Activated T-helper 1 cell treated with anti-CD3 and anti-CD28 coated beads, Interleukin-12 subunit alpha, Interleukin-12 subunit beta, Interleukin-2, Interleukin-4 antibody, amounts not matched to agents 30 ng/mL and 10 ng/mL and 1 ng/mL, durations not matched to agents 14 hours and 24 hours and 36 hours (primary cell): ENCODE measurements at regions not wholly inside any gene's neighbourhood (a gene's known extent, or its start where the extent isn't known, plus 50 kb on each side); places are given as distances from the start of the nearest gene placed in this dataset.
"Not testable (repeated sequence)": the region's sequence is repeated elsewhere in the genome, so short reads cannot be mapped to it uniquely, and the experiment has no call there.

Experiments used
- DNase-seq: peaks from one replicate; pipeline ENCODE4 v3.0.0; 2021; ENCODE audit warnings: low spot score
- H3K27ac Mint-ChIP-seq: one replicate; pipeline ENCODE4 v1.8.0; 2021; ENCODE audit warnings: mild to moderate bottlenecking, mixed read lengths
- H3K27me3 Mint-ChIP-seq: one replicate; pipeline ENCODE4 v1.8.0; 2022; ENCODE audit warnings: mild to moderate bottlenecking, moderate library complexity, mixed read lengths; ENCODE audit not compliant: insufficient read depth
- H3K36me3 Mint-ChIP-seq: one replicate; pipeline ENCODE4 v1.8.0; 2021; ENCODE audit warnings: low read depth, mixed read lengths
- H3K4me1 Mint-ChIP-seq: one replicate; pipeline ENCODE4 v1.8.0; 2021; ENCODE audit warnings: low read depth, mixed read lengths
- H3K4me3 Mint-ChIP-seq: one replicate; pipeline ENCODE4 v1.8.0; 2021; ENCODE audit warnings: mild to moderate bottlenecking, moderate library complexity, mixed read lengths
- H3K9me3 Mint-ChIP-seq: one replicate; pipeline ENCODE4 v1.8.0; 2021; ENCODE audit warnings: mixed read lengths
- intact Hi-C: fragments of 100-400 bp; cut with micrococcal nuclease; formaldehyde crosslinking; loops from one replicate; pipeline ENCODE4 v1.15.1; 2024

DNA sequence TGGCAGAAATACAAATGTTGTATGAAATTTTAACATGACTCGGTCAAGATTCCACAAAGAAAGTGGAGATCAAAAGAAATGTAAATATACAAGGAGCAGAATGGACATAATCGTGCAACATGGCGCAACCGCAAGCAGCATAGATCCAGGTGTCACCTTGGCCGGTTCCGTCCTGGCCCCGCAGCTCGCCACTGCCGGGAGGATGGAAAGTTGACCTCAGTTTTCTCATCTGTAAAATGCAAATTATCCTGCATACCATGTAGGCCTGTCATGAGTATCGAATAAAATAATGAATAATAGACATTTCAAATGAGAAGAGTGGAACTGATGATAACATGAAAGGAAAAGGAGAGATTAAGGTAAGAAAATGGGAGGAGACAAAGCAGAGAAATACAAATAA, 427.3 kb upstream of the SMIM21 start:
- intact Hi-C loops: no loop called here
- Mint-ChIP-seq H3K4me1 (no peaks in the 10 kb centered on the region), H3K27me3 (peaks cover 3% of the 10 kb centered on the region), H3K27ac (no peak overlapping the region), H3K36me3 (no peaks in the 10 kb centered on the region), H3K9me3 (no peaks in the 10 kb centered on the region), H3K4me3 (no peak overlapping the region)
- no peak for DNase-seq

DNA sequence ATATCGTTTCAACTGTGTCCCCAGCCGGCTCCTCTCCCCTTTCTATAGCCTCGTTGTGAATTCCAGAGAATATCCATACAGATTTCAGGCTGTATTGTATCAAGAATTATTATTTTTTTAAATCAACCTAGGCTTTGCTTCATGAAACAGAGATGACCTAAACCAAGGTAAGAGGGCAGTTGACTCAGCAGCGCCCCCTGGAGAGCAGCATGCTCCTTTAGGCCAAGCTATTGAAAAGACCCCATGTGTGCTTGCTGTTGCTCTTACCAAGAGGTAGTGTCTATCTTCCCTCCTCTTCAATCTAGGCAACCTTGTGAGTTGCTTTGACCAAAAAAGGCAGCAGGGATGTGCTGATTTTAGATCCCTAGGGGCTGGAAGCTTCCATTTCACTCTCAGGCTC, 426.7 kb upstream of the SMIM21 start:
- no peak for DNase-seq
- intact Hi-C loops: no loop called here

DNA sequence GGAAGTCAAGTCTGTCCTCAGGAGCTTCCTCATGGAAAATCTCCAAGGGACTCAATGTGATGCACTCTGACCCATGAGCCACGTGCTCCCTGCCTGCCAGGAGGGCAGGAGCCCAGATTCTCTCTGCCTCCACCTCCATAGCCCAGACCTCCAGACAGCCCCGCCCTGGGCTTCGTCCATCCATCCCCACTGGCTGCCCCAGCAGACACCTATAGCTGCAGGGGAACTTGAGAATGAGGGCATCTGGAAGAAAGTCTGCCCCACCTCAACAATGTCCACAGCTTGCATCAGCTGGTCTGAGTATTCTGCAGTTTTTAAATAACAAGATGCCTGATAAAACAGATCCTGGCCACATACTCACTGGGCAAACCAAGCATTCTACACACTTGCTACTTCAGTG, 418.8 kb upstream of the SMIM21 start:
- intact Hi-C loops: no loop called here
- Mint-ChIP-seq H3K36me3 (no peaks in the 10 kb centered on the region), H3K4me1 (no peaks in the 10 kb centered on the region), H3K27me3 (no peaks in the 10 kb centered on the region), H3K27ac (no peak overlapping the region), H3K4me3 (no peak overlapping the region), H3K9me3 (no peaks in the 10 kb centered on the region)
- DNase-seq: no peak

More for the DNA sequence above, 426.7 kb upstream of the SMIM21 start:
- no peak overlapping the region for H3K4me3 Mint-ChIP-seq
- no peaks in the 10 kb centered on the region for H3K36me3 Mint-ChIP-seq
- no peak overlapping the region for H3K27ac Mint-ChIP-seq
- H3K27me3 Mint-ChIP-seq: no peaks in the 10 kb centered on the region
- no peaks in the 10 kb centered on the region for H3K4me1 Mint-ChIP-seq
- no peaks in the 10 kb centered on the region for H3K9me3 Mint-ChIP-seq

DNA sequence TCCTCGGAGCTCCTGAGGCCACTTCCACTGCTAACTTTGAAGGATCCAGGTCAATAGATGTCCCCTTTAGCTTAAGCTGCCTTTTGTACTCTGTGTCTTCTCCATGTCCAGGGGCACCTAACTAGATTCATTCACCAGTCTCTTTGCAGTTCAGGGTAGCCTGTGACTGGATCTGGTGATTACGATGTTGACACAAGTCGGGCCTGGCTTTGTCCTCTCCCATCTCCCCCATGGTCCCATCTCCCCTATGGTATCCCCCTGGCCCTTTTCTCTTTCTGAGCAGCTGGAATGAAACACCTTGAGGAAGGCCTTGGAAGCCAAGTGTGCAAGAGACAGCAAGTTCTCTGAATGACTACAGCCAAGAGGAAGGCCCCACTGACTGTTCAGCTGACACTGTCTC, 417.9 kb upstream of the SMIM21 start:
- Mint-ChIP-seq H3K4me3 (no peak overlapping the region), H3K4me1 (no peaks in the 10 kb centered on the region), H3K27ac (no peak overlapping the region), H3K36me3 (no peaks in the 10 kb centered on the region), H3K9me3 (no peaks in the 10 kb centered on the region), H3K27me3 (no peaks in the 10 kb centered on the region)
- intact Hi-C loops: no loop called here
- no peak for DNase-seq

DNA sequence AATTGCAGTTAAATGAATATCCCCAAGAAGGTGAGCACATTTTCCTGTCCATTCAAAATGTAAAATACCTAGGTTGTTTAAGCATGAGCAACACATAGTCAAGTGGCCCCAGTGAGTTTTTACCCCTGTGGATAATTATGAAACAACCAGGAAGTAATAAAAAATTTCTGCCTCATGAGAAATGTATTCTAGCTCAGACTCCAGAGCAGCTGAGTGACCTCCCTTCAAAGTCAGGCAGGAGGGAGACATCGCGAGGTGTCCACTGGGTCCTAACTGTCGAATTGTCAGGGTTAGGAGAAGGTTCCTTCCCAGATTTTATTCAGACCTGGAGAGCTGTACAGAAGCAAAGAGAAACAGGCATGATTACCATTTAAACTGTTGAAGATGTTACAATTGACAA, 416.6 kb upstream of the SMIM21 start:
- no peaks in the 10 kb centered on the region for H3K4me1 Mint-ChIP-seq
- H3K27ac Mint-ChIP-seq: no peak overlapping the region
- no peaks in the 10 kb centered on the region for H3K27me3 Mint-ChIP-seq
- H3K36me3 Mint-ChIP-seq: no peaks in the 10 kb centered on the region
- intact Hi-C loops: no loop called here
- no peaks in the 10 kb centered on the region for H3K9me3 Mint-ChIP-seq
- no peak for DNase-seq
- H3K4me3 Mint-ChIP-seq: no peak overlapping the region

DNA sequence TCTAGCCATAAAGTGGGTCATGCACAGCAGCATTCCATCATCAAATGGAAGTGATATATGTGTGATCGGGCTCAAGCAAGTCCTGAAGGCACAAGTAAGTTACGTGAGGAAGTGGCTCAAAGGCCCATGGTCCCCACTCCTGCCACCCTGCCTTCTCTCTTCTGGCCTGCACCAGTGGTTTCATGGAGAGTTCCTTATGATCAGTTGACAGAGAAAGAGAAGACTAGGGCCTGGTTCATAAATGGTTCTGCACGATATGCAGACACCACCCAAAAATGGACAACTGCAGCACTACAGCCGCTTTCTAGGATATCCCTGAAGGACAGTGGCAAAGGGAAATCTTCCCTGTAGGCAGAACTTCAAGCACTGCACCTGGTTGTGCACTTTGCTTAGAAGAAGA, 412.6 kb upstream of the SMIM21 start:
- Mint-ChIP-seq H3K4me3 (no peak overlapping the region), H3K27ac (no peak overlapping the region), H3K27me3 (no peaks in the 10 kb centered on the region), H3K36me3 (no peaks in the 10 kb centered on the region), H3K9me3 (no peaks in the 10 kb centered on the region), H3K4me1 (no peaks in the 10 kb centered on the region)
- intact Hi-C loops: no loop called here
- no peak for DNase-seq

DNA sequence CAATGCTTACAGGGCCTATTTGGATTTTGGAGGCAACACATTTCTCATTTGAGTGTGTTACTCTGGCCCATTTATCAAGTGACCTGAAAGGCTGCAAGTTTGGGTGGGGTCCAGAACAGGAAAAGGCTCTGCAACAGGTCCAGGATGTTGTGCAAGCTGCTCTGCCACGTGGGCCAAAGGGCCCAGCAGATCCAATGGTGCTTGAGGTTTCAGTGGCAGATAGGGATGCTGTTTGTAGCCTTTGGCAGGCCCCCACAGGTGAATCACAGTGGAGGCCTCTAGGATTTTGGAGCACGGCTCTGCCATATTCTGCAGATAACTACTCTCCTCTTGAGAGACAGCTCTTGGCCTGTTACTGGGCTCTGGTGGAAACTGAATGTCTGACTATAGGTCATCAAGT, 412.2 kb upstream of the SMIM21 start:
- H3K4me3 Mint-ChIP-seq, H3K4me1 Mint-ChIP-seq, H3K9me3 Mint-ChIP-seq, H3K27me3 Mint-ChIP-seq, H3K27ac Mint-ChIP-seq, intact Hi-C loops, H3K36me3 Mint-ChIP-seq, DNase-seq: not testable (repeated sequence)

DNA sequence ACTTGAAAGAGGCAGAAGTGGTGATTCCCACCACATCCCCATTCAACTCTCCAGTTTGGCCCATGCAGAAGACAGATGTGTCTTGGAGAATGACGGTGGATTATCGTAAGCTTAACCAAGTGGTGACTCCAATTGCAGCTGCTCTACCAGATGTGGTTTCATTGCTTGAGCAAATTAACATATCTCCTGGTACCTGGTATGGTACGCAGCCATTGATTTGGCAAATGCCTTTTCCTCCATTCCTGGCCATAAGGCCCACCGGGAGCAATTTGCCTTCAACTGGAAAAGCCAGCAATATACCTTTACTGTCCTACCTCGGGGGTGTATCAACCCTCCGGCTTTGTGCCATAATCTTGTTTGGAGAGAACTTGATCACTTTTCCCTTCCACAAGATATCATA, 411.5 kb upstream of the SMIM21 start:
- H3K27ac Mint-ChIP-seq: no peak overlapping the region
- intact Hi-C loops: no loop called here
- no peaks in the 10 kb centered on the region for H3K4me1 Mint-ChIP-seq
- no peaks in the 10 kb centered on the region for H3K9me3 Mint-ChIP-seq
- no peak for DNase-seq
- H3K27me3 Mint-ChIP-seq: no peaks in the 10 kb centered on the region
- H3K4me3 Mint-ChIP-seq: no peak overlapping the region
- H3K36me3 Mint-ChIP-seq: no peaks in the 10 kb centered on the region

DNA sequence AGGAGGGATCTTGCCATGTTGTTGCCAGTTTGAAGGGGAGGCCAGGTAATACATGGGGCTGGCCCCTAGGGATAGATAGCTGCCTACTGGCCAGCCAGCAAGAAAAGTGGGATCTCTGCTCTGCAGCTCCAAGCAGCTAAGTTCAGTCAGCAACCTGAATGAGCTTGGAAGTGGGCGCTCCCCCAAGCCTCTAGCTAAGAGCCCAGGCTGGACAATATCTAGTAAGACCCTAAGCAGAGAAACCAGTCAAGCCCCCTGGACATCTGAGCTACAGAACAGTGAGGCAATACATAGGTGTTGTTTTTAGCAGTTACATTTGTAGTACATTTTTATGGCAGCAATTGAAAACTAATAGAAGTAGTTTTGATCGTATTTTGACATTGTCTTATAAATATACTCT, 409.8 kb upstream of the SMIM21 start:
- no peaks in the 10 kb centered on the region for H3K4me1 Mint-ChIP-seq
- no peaks in the 10 kb centered on the region for H3K36me3 Mint-ChIP-seq
- H3K9me3 Mint-ChIP-seq: no peaks in the 10 kb centered on the region
- no peak overlapping the region for H3K4me3 Mint-ChIP-seq
- no peak for DNase-seq
- H3K27me3 Mint-ChIP-seq: no peaks in the 10 kb centered on the region
- H3K27ac Mint-ChIP-seq: no peak overlapping the region
- intact Hi-C loops: no loop called here

DNA sequence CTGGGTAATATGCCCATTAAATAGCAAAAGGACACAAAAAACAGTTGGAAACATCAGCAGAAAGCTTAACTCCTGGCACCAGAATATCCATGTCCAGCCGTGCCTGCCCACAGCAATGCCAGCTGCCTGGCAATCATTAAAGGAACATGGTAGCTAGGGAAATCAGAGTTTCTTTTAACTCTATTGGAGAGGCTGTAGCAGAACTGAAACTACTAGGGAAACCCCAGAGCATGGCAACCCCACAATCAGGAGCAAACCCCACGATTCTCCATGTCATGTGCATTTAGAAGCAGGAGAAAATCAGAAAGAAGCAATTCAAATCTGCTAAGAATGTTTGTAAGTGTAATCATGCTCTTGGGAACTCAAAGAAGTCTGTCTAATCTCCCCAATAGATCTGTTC, 409.0 kb upstream of the SMIM21 start:
- Mint-ChIP-seq H3K27me3 (no peaks in the 10 kb centered on the region), H3K4me1 (no peaks in the 10 kb centered on the region), H3K9me3 (no peaks in the 10 kb centered on the region), H3K4me3 (no peak overlapping the region), H3K36me3 (no peaks in the 10 kb centered on the region), H3K27ac (no peak overlapping the region)
- intact Hi-C loops: no loop called here
- DNase-seq: no peak

DNA sequence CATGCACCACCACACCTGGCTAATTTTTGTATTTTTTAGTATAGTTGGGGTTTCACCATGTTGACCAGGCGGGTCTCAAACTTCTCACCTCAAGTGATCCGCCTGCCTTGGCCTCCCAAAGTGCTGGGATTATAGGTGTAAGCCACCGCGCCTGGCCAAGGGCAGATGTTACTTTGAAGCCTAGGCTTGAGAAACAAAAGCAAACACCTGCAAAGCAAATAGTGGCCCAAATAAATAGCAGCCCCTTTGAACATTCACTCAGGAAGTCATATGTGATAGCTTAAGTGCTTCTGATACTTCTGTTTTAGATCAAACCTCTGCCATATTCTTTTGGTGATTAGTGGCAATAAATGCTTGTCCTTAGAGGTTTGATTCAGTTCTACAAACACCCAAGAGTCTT, 404.5 kb upstream of the SMIM21 start:
- no peaks in the 10 kb centered on the region for H3K27me3 Mint-ChIP-seq
- H3K27ac Mint-ChIP-seq: no peak overlapping the region
- no peaks in the 10 kb centered on the region for H3K4me1 Mint-ChIP-seq
- intact Hi-C loops: no loop called here
- H3K36me3 Mint-ChIP-seq: no peaks in the 10 kb centered on the region
- H3K4me3 Mint-ChIP-seq: no peak overlapping the region
- H3K9me3 Mint-ChIP-seq: no peaks in the 10 kb centered on the region
- no peak for DNase-seq

DNA sequence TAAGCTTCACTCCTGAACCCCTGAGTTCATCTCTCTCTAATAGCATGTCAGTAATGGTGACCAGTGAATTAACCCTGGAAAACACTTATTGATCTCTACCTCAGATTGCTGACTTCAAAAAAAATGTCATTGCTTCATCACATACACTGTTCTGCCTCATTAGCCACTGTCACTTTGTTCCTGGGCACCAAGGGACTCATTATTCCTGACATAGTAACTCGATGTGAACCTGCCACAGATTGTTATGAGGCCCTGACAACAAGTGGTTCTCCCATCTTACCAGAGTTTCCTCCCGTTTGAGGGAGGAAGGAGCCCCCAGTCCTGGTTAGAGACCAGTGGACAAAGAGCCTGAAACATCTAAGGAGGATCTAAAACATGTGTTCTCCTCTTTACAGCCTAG, 403.3 kb upstream of the SMIM21 start:
- H3K4me3 Mint-ChIP-seq: no peak overlapping the region
- intact Hi-C loops: no loop called here
- H3K4me1 Mint-ChIP-seq: no peaks in the 10 kb centered on the region
- no peak overlapping the region for H3K27ac Mint-ChIP-seq
- no peaks in the 10 kb centered on the region for H3K27me3 Mint-ChIP-seq
- no peak for DNase-seq
- no peaks in the 10 kb centered on the region for H3K36me3 Mint-ChIP-seq
- no peaks in the 10 kb centered on the region for H3K9me3 Mint-ChIP-seq

DNA sequence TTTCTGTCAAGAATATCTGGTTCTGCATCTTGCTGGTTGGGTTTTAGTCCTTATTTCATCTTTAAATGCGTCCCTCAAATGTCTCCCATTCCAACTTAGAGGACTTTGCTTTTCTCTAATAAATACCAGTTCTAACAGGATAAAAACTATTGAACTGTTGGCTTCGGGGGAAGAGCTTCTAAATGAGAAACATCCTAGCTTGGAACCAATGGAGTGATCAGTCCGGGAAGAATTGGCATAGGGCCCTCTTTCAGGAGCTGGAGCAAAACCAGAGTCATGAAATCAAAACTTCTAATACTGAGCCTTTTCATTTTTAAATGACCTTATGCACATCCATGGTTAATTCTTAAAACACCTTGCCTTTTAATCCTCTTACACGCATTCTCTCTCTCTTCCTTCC, 401.6 kb upstream of the SMIM21 start:
- Mint-ChIP-seq H3K36me3 (no peaks in the 10 kb centered on the region), H3K9me3 (no peaks in the 10 kb centered on the region), H3K4me1 (no peaks in the 10 kb centered on the region), H3K27me3 (no peaks in the 10 kb centered on the region), H3K4me3 (no peak overlapping the region), H3K27ac (no peak overlapping the region)
- intact Hi-C loops: no loop called here
- no peak for DNase-seq

DNA sequence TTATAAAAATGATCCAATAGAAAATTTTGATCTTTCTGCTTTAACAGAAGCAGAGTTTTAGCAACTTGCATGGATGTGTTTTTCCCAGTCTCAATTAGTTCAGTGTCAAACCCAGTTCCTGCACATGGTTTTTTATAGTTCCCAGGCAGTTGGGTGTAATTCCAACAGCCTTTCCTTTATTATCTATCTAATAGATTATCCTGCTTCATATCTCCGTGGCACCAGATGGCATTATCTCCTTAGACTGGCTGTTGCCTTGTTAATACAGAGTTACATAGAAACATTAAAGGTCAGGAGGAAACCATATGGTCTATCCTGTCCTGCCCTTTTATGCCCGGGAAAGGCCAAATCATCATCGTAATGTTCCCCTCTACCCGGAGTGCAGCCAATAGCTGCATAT, 400.9 kb upstream of the SMIM21 start:
- Mint-ChIP-seq H3K9me3 (no peaks in the 10 kb centered on the region), H3K27ac (no peak overlapping the region), H3K4me1 (no peaks in the 10 kb centered on the region), H3K27me3 (no peaks in the 10 kb centered on the region), H3K4me3 (no peak overlapping the region), H3K36me3 (no peaks in the 10 kb centered on the region)
- DNase-seq: no peak
- intact Hi-C loops: no loop called here
